Adrenal gland (tissue), 5 donors: ENCODE measurements at regions not wholly inside any gene's neighbourhood (a gene's known extent, or its start where the extent isn't known, plus 50 kb on each side); places are given as distances from the start of the nearest gene placed in this dataset.

ENCODE experiments used
- POLR2A ChIP-seq, 2 donors: fragments of 450-650 bp; IDR thresholded peaks; one replicate each; pipeline ENCODE4 v1.6.1; 2017; ENCODE audit warnings: antibody characterized with exemption in 2 of 2, mild to moderate bottlenecking in 2 of 2, moderate library complexity in 1 of 2
- TF ChIP-seq, protein P1 (sequence below), 6 experiments: fragments of 450-650 bp in 4 of 6; fragments of 200-600 bp in 2 of 6; sonication (generic) in 1 of 6; IDR thresholded peaks; 1 replicate in 5 of 6; 2 replicates in 1 of 6; pipeline versions ENCODE4 v1.5.1 to v1.8.0; 2016 to 2021; ENCODE audit warnings: antibody characterized with exemption in 6 of 6, mild to moderate bottlenecking in 2 of 6, moderate library complexity in 1 of 6
- donor health status: DM: no; HTN: no; CAD: no.

DNA sequence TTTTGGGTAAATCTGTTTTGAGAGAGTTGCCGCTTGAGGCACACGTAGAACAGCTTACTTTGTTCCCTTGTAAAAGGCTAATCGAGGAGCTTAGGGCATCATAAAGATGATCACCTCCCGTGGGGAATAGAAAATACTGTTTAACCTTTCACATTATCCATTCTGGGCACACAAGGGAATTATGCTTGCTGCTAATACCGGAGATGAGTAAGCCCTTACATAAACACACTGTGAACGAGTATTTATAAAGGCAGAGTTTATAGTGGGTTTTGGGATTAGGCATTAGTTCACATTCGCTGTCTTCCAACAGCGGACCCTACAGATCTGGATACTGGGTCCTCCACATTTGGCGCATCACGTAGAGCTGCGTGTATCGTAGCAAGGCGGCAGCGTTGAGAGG is 51.2 kb upstream of the CNTNAP4 start:
- no peak for TF ChIP-seq POLR2A (IDR thresholded peaks at IDR 0.05)
- TF ChIP-seq, protein P1, sequence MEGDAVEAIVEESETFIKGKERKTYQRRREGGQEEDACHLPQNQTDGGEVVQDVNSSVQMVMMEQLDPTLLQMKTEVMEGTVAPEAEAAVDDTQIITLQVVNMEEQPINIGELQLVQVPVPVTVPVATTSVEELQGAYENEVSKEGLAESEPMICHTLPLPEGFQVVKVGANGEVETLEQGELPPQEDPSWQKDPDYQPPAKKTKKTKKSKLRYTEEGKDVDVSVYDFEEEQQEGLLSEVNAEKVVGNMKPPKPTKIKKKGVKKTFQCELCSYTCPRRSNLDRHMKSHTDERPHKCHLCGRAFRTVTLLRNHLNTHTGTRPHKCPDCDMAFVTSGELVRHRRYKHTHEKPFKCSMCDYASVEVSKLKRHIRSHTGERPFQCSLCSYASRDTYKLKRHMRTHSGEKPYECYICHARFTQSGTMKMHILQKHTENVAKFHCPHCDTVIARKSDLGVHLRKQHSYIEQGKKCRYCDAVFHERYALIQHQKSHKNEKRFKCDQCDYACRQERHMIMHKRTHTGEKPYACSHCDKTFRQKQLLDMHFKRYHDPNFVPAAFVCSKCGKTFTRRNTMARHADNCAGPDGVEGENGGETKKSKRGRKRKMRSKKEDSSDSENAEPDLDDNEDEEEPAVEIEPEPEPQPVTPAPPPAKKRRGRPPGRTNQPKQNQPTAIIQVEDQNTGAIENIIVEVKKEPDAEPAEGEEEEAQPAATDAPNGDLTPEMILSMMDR (IDR thresholded peaks at IDR 0.05), result no peak
